GM12878 (cell line): ENCODE measurements at regions not wholly inside any gene's neighbourhood (a gene's known extent, or its start where the extent isn't known, plus 50 kb on each side); places are given as distances from the start of the nearest gene placed in this dataset.

Source experiments
- ATAC-seq: fragments of 200-7000 bp; cut with Tn5 transposase; 3 replicates; pipeline ENCODE4 v1.9.1; 2020; ENCODE audit warnings: mild to moderate bottlenecking, moderate library complexity
- BruUV-seq: library from RNA; stranded (reverse); fragments of 400-500 nt; replicated peaks from 2 replicates; lab custom pipeline; 2021; lab: Mats Ljungman, UMichigan
- CTCF ChIA-PET: fragments of 300-600 bp; sonication (Branson Sonifier 250); formaldehyde crosslinking; extraction: SDS; loops from one replicate; lab custom pipeline; 2021; ENCODE audit warnings: inconsistent platforms; lab: Yijun Ruan, JAX
- POLR2A ChIA-PET: fragments of 350-600 bp; formaldehyde crosslinking; extraction: SDS; loops from one replicate; lab custom pipeline; 2021; ENCODE audit warnings: inconsistent platforms; lab: Charles Lee
- RAD21 ChIA-PET: fragments of 300-600 bp; sonication (Branson Sonifier 250); formaldehyde crosslinking; loops from one replicate; lab custom pipeline; 2023; ENCODE audit warnings: antibody characterized with exemption; ENCODE audit not compliant: unreplicated experiment; lab: Charles Lee
- SMC1A ChIA-PET: fragments of 300-600 bp; sonication (Branson Sonifier 250); formaldehyde crosslinking; loops from one replicate; lab custom pipeline; 2023; ENCODE audit not compliant: unreplicated experiment, uncharacterized antibody; lab: Charles Lee
- DNase-seq: peaks from one replicate; pipeline ENCODE4 v3.0.0-alpha.2; 2011; ENCODE audit warnings: low read depth, low spot score
- FAIRE-seq: peaks from 3 replicates; lab custom pipeline; 2011; peaks lifted over from hg19 to GRCh38; lab: Jason Lieb, UNC
- H2AFZ ChIP-seq: 2 replicates; pipeline ENCODE4 v1.6.0; 2011; ENCODE audit warnings: low read depth, low read length, control low read depth; ENCODE audit not compliant: control insufficient read depth
- H3K27ac ChIP-seq: 2 replicates; pipeline ENCODE4 v1.5.1; 2011; ENCODE audit warnings: control low read depth; ENCODE audit not compliant: control insufficient read depth, insufficient read depth
- H3K27me3 ChIP-seq, 2 experiments: replicated peaks in 1 of 2; 2 replicates each; pipeline versions ENCODE4 v1.6.0 to v1.6.1; 2011; ENCODE audit warnings: low read length in 1 of 2; ENCODE audit not compliant: control insufficient read depth in 2 of 2, insufficient read depth in 2 of 2
- H3K36me3 ChIP-seq, 2 experiments: 2 replicates each; pipeline ENCODE4 v1.5.1; 2011; ENCODE audit warnings: low read length in 1 of 2; ENCODE audit not compliant: control insufficient read depth in 2 of 2, insufficient read depth in 2 of 2
- H3K4me1 ChIP-seq: 2 replicates; pipeline ENCODE4 v1.6.1; 2011; ENCODE audit warnings: mild to moderate bottlenecking, low read length, moderate library complexity, mixed read lengths; ENCODE audit not compliant: control insufficient read depth, insufficient read depth
- H3K4me2 ChIP-seq: 2 replicates; pipeline ENCODE4 v1.6.0; 2011; ENCODE audit warnings: control low read depth; ENCODE audit not compliant: control insufficient read depth, insufficient read depth
- H3K4me3 ChIP-seq: fragments of 200-600 bp; sonication (generic); 2 replicates; pipeline ENCODE4 v1.5.1; 2016
- H3K79me2 ChIP-seq: 2 replicates; pipeline ENCODE4 v1.6.0; 2011; ENCODE audit warnings: low read length; ENCODE audit not compliant: control insufficient read depth, insufficient read depth
- H3K9ac ChIP-seq: 2 replicates; pipeline ENCODE4 v1.8.0; 2011; ENCODE audit warnings: low read length, control low read depth, mixed read lengths; ENCODE audit not compliant: control insufficient read depth, insufficient read depth
- H3K9me3 ChIP-seq: replicated peaks from 3 replicates; pipeline ENCODE4 v1.5.1; 2011; ENCODE audit warnings: mild to moderate bottlenecking, low read length; ENCODE audit not compliant: control insufficient read depth, insufficient read depth
- H4K20me1 ChIP-seq: 2 replicates; pipeline ENCODE4 v1.6.0; 2011; ENCODE audit not compliant: control insufficient read depth, insufficient read depth
- CBX3 ChIP-seq: fragments of 200-600 bp; sonication (generic); IDR thresholded peaks from 2 replicates; pipeline ENCODE4 v1.6.1; 2016; ENCODE audit warnings: low read depth, borderline replicate concordance
- GABPA ChIP-seq: IDR thresholded peaks from 2 replicates; pipeline ENCODE4 v1.6.1; 2014; ENCODE audit warnings: antibody characterized with exemption, low read depth, mild to moderate bottlenecking, inconsistent platforms
- MTA2 ChIP-seq: fragments of 450-650 bp; IDR thresholded peaks from 2 replicates; pipeline ENCODE4 v1.6.1; 2016; ENCODE audit warnings: low read depth, mild to moderate bottlenecking, moderate library complexity
- PAX8 ChIP-seq: fragments of 450-650 bp; IDR thresholded peaks from 2 replicates; pipeline ENCODE4 v1.6.1; 2017; ENCODE audit warnings: mild to moderate bottlenecking, moderate library complexity
- PML ChIP-seq: IDR thresholded peaks from 2 replicates; pipeline ENCODE4 v1.6.1; 2012; ENCODE audit warnings: low read length, inconsistent platforms
- SMARCA5 ChIP-seq: fragments of 450-650 bp; IDR thresholded peaks from 2 replicates; pipeline ENCODE4 v1.6.1; 2017; ENCODE audit warnings: mild to moderate bottlenecking
- ZBED1 ChIP-seq: IDR thresholded peaks from 2 replicates; pipeline ENCODE4 v1.6.1; 2016; ENCODE audit warnings: borderline replicate concordance
- ZNF622 ChIP-seq: fragments of 450-650 bp; IDR thresholded peaks from 2 replicates; pipeline ENCODE4 v1.6.1; 2017; ENCODE audit warnings: mild to moderate bottlenecking, inconsistent platforms
- WGBS: methylation state at CpG from one replicate; pipeline ENCODE4 v1.1.6; 2016; ENCODE audit warnings: low lambda C conversion rate; ENCODE audit not compliant: insufficient replicate concordance, insufficient coverage; ENCODE audit errors: missing lambda C conversion rate; 5-methylcytosine and 5-hydroxymethylcytosine counted together
- in situ Hi-C: fragments of 300-500 bp; cut with MboI; formaldehyde crosslinking; loops from 9 replicates; pipeline ENCODE4 v1.14.3; 2018; ENCODE audit warnings: mixed read lengths
- intact Hi-C: fragments of 100-400 bp; cut with micrococcal nuclease; formaldehyde crosslinking; loops from one replicate; pipeline ENCODE4 v1.14.2; 2022; ENCODE audit not compliant: unreplicated experiment
- TF ChIP-seq, protein P1 (sequence below): IDR thresholded peaks from 2 replicates; pipeline ENCODE4 v1.6.1; 2012; ENCODE audit warnings: low read length, inconsistent platforms
- TF ChIP-seq, protein P2 (sequence below): IDR thresholded peaks from 2 replicates; pipeline ENCODE4 v1.6.1; 2011; ENCODE audit warnings: low read depth, mild to moderate bottlenecking, low read length, moderate library complexity, borderline replicate concordance; ENCODE audit errors: extremely low read depth

DNA sequence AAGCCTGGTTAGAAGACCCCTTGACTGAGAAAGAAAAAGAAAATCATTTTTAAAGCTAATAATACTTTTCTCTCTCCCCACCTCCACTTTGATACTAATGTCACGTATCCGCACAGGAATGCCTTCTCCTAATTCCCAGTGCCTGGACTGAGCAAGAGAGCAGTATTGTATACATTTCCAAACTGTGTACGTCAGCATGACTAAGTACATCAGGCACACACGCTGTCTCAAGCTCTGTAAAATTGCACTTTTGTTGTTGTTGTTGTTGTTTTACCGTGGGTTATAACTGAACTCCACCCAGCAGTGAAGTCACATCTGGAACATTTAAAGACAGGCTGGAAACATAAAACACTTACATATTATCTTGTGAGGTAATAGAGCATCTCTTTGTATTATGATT lies 407.6 kb downstream of the DNAH5 start:
- FAIRE-seq, result no peak
- in situ Hi-C loops (no loop called here), intact Hi-C loops (no loop called here)
- no TSS peak for BruUV-seq
- ChIA-PET POLR2A (no interaction called here), RAD21 (no interaction called here), SMC1A (no interaction called here), CTCF (no interaction called here)
- 41% methylated on average over 5 of the region's 5 CpGs for WGBS
- Histone ChIP-seq H4K20me1 (no peaks in the 10 kb centered on the region), H3K79me2 (no peaks in the 10 kb centered on the region), H3K4me1 (no peaks in the 10 kb centered on the region; the same call in 1 of the 2 replicates), H2AFZ (no peak overlapping the region), H3K4me2 (no peak overlapping the region), H3K27ac (no peak overlapping the region), H3K9ac (no peak overlapping the region), H3K27me3 (no peaks in the 10 kb centered on the region), H3K36me3 (no peaks in the 10 kb centered on the region), H3K9me3 (no peaks in the 10 kb centered on the region), H3K4me3 (no peak overlapping the region)
- no peak for DNase-seq
- TF ChIP-seq, protein P1, sequence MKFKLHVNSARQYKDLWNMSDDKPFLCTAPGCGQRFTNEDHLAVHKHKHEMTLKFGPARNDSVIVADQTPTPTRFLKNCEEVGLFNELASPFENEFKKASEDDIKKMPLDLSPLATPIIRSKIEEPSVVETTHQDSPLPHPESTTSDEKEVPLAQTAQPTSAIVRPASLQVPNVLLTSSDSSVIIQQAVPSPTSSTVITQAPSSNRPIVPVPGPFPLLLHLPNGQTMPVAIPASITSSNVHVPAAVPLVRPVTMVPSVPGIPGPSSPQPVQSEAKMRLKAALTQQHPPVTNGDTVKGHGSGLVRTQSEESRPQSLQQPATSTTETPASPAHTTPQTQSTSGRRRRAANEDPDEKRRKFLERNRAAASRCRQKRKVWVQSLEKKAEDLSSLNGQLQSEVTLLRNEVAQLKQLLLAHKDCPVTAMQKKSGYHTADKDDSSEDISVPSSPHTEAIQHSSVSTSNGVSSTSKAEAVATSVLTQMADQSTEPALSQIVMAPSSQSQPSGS, result no peak
- TF ChIP-seq CBX3 (no peak), ZNF622 (no peak), PML (no peak)
- TF ChIP-seq, protein P2, sequence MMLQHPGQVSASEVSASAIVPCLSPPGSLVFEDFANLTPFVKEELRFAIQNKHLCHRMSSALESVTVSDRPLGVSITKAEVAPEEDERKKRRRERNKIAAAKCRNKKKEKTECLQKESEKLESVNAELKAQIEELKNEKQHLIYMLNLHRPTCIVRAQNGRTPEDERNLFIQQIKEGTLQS, result no peak
- no peak for ATAC-seq

DNA sequence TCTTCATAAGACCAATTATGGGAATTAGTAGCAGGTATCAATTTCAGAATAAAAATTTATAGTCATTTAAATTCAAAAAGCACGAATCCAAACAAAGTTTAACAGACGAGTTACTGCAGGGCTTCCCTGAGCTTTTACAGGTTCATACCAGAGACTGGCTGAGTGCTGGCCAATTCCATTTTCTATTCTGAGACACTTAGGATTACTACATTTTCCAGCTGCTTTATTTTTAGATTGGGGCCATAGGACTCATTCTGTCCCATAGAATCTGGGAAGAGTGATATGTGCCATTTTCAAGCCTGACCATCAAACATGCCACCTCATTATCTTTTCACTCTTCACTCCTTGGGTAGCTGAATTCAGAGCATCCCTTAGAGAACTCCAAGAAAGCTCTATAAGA lies 410.7 kb downstream of the DNAH5 start:
- TF ChIP-seq CBX3 (no peak), MTA2 (no peak), GABPA (no peak), PAX8 (no peak), ZBED1 (no peak), SMARCA5 (no peak)
- CTCF ChIA-PET, result no interaction called here
- SMC1A ChIA-PET, result no interaction called here
- POLR2A ChIA-PET, result no interaction called here
- no peak for ATAC-seq
- in situ Hi-C loops, result no loop called here
- H3K27ac ChIP-seq, result no peak overlapping the region
- H4K20me1 ChIP-seq, result no peaks in the 10 kb centered on the region
- H3K4me1 ChIP-seq, result no peaks in the 10 kb centered on the region; the same call in 1 of the 2 replicates
- no peak for FAIRE-seq
- H3K36me3 ChIP-seq, result no peaks in the 10 kb centered on the region
- no peaks in the 10 kb centered on the region for H3K27me3 ChIP-seq
- no TSS peak for BruUV-seq
- no peaks in the 10 kb centered on the region for H3K9me3 ChIP-seq
- H3K79me2 ChIP-seq, result no peaks in the 10 kb centered on the region
- H3K4me3 ChIP-seq, result no peak overlapping the region
- WGBS, result 0% methylated on average over 2 of the region's 2 CpGs
- H3K4me2 ChIP-seq, result no peak overlapping the region
- intact Hi-C loops, result no loop called here
- RAD21 ChIA-PET, result no interaction called here
- H3K9ac ChIP-seq, result no peak overlapping the region
- no peak overlapping the region for H2AFZ ChIP-seq
- no peak for DNase-seq
